ENCODE measurements at regions not wholly inside any gene's neighbourhood (a gene's known extent, or its start where the extent isn't known, plus 50 kb on each side); places are given as distances from the start of the nearest gene placed in this dataset.

- 64 to 79% methylated on average over 4 of the region's 4 CpGs for WGBS, 2 donors
- H3K4me3 ChIP-seq = no peak overlapping the region
- no peaks in the 10 kb centered on the region for H3K27me3 ChIP-seq (ENCODE audit: control insufficient read depth in 3 of 3, insufficient read depth in 3 of 3, low read length in 2 of 3)
- DNase-seq (no peak), ATAC-seq (ENCODE audit: insufficient read depth, low FRiP score) (no peak)
- TF ChIP-seq CTCF (IDR thresholded peaks at IDR 0.05; ENCODE audit: control extremely low read depth, extremely low read depth) = no peak
- no peaks in the 10 kb centered on the region for H3K36me3 ChIP-seq (ENCODE audit: control insufficient read depth in 4 of 4, insufficient read depth in 4 of 4, low read length in 4 of 4)
- no peak overlapping the region for H3K9ac ChIP-seq (ENCODE audit: insufficient read depth in 1 of 2, low read length in 2 of 2)
- H3K4me1 ChIP-seq (ENCODE audit: control insufficient read depth in 5 of 5, insufficient read depth in 5 of 5, low read length in 5 of 5) = peaks cover 0 to 3% (median 0%) of the 10 kb centered on the region in 5 donors
- H3K27ac ChIP-seq (ENCODE audit: low read depth in 1 of 2, low read length in 1 of 2) = no peak overlapping the region
- peaks cover 0 to 3% (median 0%) of the 10 kb centered on the region in 4 donors for H3K9me3 ChIP-seq (ENCODE audit: control insufficient read depth in 4 of 4, insufficient read depth in 3 of 4, low read length in 3 of 4)
Measured at GRCh38 chr9:99406939-99407338, 184.9 kb downstream of the SEC61B start.

GRCh38 chr9:99411068-99411467 is 189.0 kb downstream of the SEC61B start:
- Histone ChIP-seq H3K9ac (ENCODE audit: insufficient read depth in 1 of 2, low read length in 2 of 2) (no peak overlapping the region), H3K9me3 (ENCODE audit: control insufficient read depth in 4 of 4, insufficient read depth in 3 of 4, low read length in 3 of 4) (peaks cover 0 to 3% (median 1%) of the 10 kb centered on the region in 4 donors), H3K27me3 (ENCODE audit: control insufficient read depth in 3 of 3, insufficient read depth in 3 of 3, low read length in 2 of 3) (peaks cover 0 to 7% (median 0%) of the 10 kb centered on the region in 3 donors), H3K4me3 (no peak overlapping the region), H3K4me1 (ENCODE audit: control insufficient read depth in 5 of 5, insufficient read depth in 5 of 5, low read length in 5 of 5) (peaks cover 0 to 3% (median 0%) of the 10 kb centered on the region in 5 donors), H3K27ac (ENCODE audit: low read depth in 1 of 2, low read length in 1 of 2) (no peak overlapping the region), H3K36me3 (ENCODE audit: control insufficient read depth in 4 of 4, insufficient read depth in 4 of 4, low read length in 4 of 4) (no peaks in the 10 kb centered on the region)
- ATAC-seq (ENCODE audit: insufficient read depth, low FRiP score) (no peak), DNase-seq (no peak)
- TF ChIP-seq CTCF (IDR thresholded peaks at IDR 0.05; ENCODE audit: control extremely low read depth, extremely low read depth) = no peak
- 61 to 79% methylated on average over 1 of the region's 1 CpG for WGBS, 2 donors

GRCh38 chr9:99411479-99412115 is 189.5 kb downstream of the SEC61B start:
- 74 to 77% methylated on average over 8 of the region's 8 CpGs for WGBS, 2 donors
- Histone ChIP-seq H3K36me3 (ENCODE audit: control insufficient read depth in 4 of 4, insufficient read depth in 4 of 4, low read length in 4 of 4) (no peaks in the 10 kb centered on the region), H3K4me1 (ENCODE audit: control insufficient read depth in 5 of 5, insufficient read depth in 5 of 5, low read length in 5 of 5) (peaks cover 0 to 3% (median 0%) of the 10 kb centered on the region in 5 donors), H3K27me3 (ENCODE audit: control insufficient read depth in 3 of 3, insufficient read depth in 3 of 3, low read length in 2 of 3) (peaks cover 0 to 8% (median 0%) of the 10 kb centered on the region in 3 donors), H3K9ac (ENCODE audit: insufficient read depth in 1 of 2, low read length in 2 of 2) (no peak overlapping the region), H3K4me3 (no peak overlapping the region), H3K9me3 (ENCODE audit: control insufficient read depth in 4 of 4, insufficient read depth in 3 of 4, low read length in 3 of 4) (peaks cover 0 to 3% (median 1%) of the 10 kb centered on the region in 4 donors), H3K27ac (ENCODE audit: low read depth in 1 of 2, low read length in 1 of 2) (no peak overlapping the region)
- no peak for TF ChIP-seq CTCF (IDR thresholded peaks at IDR 0.05; ENCODE audit: control extremely low read depth, extremely low read depth)
- DNase-seq (no peak), ATAC-seq (ENCODE audit: insufficient read depth, low FRiP score) (no peak)

- Histone ChIP-seq H3K27ac (ENCODE audit: low read depth in 1 of 2, low read length in 1 of 2) (no peak overlapping the region), H3K4me1 (ENCODE audit: control insufficient read depth in 5 of 5, insufficient read depth in 5 of 5, low read length in 5 of 5) (no peaks in the 10 kb centered on the region), H3K4me3 (no peak overlapping the region), H3K36me3 (ENCODE audit: control insufficient read depth in 4 of 4, insufficient read depth in 4 of 4, low read length in 4 of 4) (no peaks in the 10 kb centered on the region), H3K9ac (ENCODE audit: insufficient read depth in 1 of 2, low read length in 2 of 2) (no peak overlapping the region), H3K9me3 (ENCODE audit: control insufficient read depth in 4 of 4, insufficient read depth in 3 of 4, low read length in 3 of 4) (peaks cover 0 to 3% (median 1%) of the 10 kb centered on the region in 4 donors), H3K27me3 (ENCODE audit: control insufficient read depth in 3 of 3, insufficient read depth in 3 of 3, low read length in 2 of 3) (peaks cover 0 to 8% (median 0%) of the 10 kb centered on the region in 3 donors)
- ATAC-seq (ENCODE audit: insufficient read depth, low FRiP score) (no peak), DNase-seq (no peak)
- no peak for TF ChIP-seq CTCF (IDR thresholded peaks at IDR 0.05; ENCODE audit: control extremely low read depth, extremely low read depth)
Measured at GRCh38 chr9:99412606-99413005, 190.5 kb downstream of the SEC61B start.
